Esophagus squamous epithelium (tissue), 4 donors: ENCODE measurements at regions not wholly inside any gene's neighbourhood (a gene's known extent, or its start where the extent isn't known, plus 50 kb on each side); places are given as distances from the start of the nearest gene placed in this dataset.

ENCODE experiments used
- POLR2A ChIP-seq, 4 donors: fragments of 450-650 bp; IDR thresholded peaks; one replicate each; pipeline ENCODE4 v1.6.1; 2017; ENCODE audit warnings: antibody characterized with exemption in 4 of 4, mild to moderate bottlenecking in 4 of 4, moderate library complexity in 3 of 4
- TF ChIP-seq, protein P1 (sequence below), 6 experiments: fragments of 450-650 bp in 4 of 6; fragments of 200-600 bp in 2 of 6; sonication (generic) in 2 of 6; IDR thresholded peaks; one replicate each; pipeline ENCODE4 v1.5.1; 2016 to 2019; ENCODE audit warnings: antibody characterized with exemption in 6 of 6, mild to moderate bottlenecking in 4 of 6, moderate library complexity in 4 of 6

DNA sequence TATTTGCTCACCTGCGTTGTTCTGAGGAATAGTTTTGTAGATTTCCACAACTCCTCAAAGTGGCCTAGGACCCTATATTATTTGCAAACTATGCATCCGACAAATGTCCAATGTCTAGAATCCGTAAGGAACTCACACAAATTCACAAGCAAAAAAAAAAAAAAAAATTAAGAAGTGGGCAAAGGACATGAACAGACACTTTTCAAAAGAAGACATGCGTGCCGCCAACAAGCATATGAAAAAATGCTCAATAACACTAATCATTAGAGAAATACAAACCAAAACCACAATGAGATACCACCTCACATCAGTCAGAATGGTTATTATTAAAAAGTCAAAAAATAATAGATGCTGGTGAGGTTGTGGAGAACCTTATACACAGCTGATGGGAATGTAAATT lies 398.5 kb upstream of the PROK2 start:
- TF ChIP-seq, protein P1, sequence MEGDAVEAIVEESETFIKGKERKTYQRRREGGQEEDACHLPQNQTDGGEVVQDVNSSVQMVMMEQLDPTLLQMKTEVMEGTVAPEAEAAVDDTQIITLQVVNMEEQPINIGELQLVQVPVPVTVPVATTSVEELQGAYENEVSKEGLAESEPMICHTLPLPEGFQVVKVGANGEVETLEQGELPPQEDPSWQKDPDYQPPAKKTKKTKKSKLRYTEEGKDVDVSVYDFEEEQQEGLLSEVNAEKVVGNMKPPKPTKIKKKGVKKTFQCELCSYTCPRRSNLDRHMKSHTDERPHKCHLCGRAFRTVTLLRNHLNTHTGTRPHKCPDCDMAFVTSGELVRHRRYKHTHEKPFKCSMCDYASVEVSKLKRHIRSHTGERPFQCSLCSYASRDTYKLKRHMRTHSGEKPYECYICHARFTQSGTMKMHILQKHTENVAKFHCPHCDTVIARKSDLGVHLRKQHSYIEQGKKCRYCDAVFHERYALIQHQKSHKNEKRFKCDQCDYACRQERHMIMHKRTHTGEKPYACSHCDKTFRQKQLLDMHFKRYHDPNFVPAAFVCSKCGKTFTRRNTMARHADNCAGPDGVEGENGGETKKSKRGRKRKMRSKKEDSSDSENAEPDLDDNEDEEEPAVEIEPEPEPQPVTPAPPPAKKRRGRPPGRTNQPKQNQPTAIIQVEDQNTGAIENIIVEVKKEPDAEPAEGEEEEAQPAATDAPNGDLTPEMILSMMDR (IDR thresholded peaks at IDR 0.05): no peak
- TF ChIP-seq POLR2A (IDR thresholded peaks at IDR 0.05): no peak
